ENCODE measurements at regions not wholly inside any gene's neighbourhood (a gene's known extent, or its start where the extent isn't known, plus 50 kb on each side); places are given as distances from the start of the nearest gene placed in this dataset.

DNA sequence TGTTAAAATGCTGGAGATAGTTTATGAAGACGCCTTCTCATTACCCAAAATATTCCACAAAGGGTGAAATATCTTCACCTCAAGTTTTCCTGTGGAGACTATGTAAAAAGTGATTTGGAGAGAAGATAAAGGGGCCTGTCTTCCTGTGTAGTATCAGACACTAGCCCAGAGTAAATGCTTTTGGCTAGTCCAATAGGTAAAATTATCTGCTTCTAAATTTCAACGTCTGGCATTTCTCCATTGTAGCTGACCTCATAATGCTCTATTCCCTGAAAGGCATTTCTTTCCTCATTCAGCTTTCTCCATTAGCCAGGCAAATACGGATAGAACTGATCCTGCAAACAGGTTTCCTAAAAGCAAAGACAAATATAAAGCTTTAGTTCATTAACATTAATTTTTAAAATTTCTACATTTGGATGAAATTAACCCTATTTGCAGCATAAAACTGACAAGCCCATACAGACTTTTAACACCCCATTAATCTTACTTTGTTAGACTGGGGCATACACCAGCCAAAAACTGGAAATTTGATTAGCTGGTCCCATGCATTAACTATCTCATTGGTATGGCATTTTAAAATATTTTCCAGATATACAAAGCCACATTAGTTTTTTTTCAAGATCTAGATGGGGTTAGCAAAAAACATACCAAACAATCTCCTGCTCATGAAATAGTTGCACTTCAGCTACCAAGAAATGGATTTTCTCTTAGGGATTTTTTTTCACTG, 548.8 kb downstream of the EFNA5 start:
- Histone ChIP-seq H3K79me2 (ENCODE audit: control insufficient read depth, insufficient read depth, low read length, unreplicated experiment) (no peaks in the 10 kb centered on the region), H3K36me3 (ENCODE audit: insufficient read depth, low read length) (no peaks in the 10 kb centered on the region), H3K27ac (ENCODE audit: low read depth, low read length) (no peak overlapping the region), H3K27me3 (ENCODE audit: insufficient read depth, low read length) (no peaks in the 10 kb centered on the region), H3K4me3 (ENCODE audit: low read depth, low read length) (no peak overlapping the region), H2AFZ (ENCODE audit: low read length, unreplicated experiment) (no peak overlapping the region), H3K4me1 (ENCODE audit: control insufficient read depth, insufficient read depth, low read length, unreplicated experiment) (no peaks in the 10 kb centered on the region)

DNA sequence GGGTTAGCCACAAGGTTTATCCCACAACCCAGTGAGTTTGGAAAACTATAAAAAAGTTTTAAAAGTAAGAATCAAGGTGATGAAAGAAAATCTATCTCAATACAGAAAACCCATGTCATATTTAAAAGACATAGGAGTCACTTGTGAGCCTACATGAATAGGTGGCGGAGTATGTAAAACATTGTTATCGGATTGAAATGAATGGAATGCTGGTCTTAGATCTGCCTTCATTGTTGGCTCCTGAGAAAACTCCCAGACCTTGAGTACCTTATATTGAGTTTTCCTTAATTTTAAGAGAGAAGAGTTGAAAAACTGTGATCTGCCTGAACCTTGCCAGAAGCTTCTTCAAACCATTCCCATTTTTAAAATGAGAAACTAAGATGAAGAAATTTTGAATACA, 551.1 kb downstream of the EFNA5 start:
- H2AFZ ChIP-seq (ENCODE audit: low read length, unreplicated experiment) = no peak overlapping the region
- H3K36me3 ChIP-seq (ENCODE audit: insufficient read depth, low read length) = no peaks in the 10 kb centered on the region
- H3K27me3 ChIP-seq (ENCODE audit: insufficient read depth, low read length) = no peaks in the 10 kb centered on the region
- no peaks in the 10 kb centered on the region for H3K79me2 ChIP-seq (ENCODE audit: control insufficient read depth, insufficient read depth, low read length, unreplicated experiment)
- H3K4me3 ChIP-seq (ENCODE audit: low read depth, low read length) = no peak overlapping the region
- H3K4me1 ChIP-seq (ENCODE audit: control insufficient read depth, insufficient read depth, low read length, unreplicated experiment) = no peaks in the 10 kb centered on the region
- H3K27ac ChIP-seq (ENCODE audit: low read depth, low read length) = no peak overlapping the region

DNA sequence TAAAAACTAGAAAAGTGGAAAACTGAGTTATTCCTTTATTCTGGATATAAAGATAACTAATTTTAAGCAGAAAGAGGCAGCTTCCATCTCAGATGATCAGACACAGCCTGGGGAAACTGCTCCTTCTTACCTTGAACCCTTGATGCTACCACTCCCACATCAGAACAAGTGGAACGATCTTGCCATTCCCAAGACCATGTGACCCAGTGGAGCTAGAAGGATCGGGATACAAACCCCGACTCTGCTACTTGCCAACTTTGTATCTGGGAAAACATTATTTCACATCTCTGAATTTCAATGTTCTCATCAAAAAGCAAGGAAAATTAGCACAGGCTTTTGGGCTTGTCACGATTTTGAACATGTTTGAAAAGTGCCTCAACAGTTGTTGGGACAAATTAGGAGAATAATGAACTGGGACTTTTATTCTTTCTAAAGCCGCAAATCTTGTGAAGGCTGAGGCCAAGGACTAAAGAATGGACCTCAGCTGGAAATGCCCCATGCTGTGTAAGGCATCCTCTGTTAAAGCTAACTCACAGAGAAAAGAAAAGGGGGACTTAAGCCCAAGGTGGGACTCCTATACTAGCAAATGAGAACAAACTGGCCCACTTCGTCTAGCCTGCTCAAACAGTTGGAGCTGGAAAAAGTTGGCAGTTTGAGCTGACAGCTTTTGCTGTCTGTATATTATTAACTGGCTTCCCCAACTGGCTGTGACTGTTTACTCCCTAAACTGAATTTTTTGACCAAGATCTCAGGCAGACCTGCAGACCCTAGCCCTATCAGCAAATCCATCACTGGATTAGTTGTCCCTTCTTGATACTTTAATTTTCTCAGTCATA, 552.3 kb downstream of the EFNA5 start:
- no peak overlapping the region for H2AFZ ChIP-seq (ENCODE audit: low read length, unreplicated experiment)
- H3K4me1 ChIP-seq (ENCODE audit: control insufficient read depth, insufficient read depth, low read length, unreplicated experiment) = no peaks in the 10 kb centered on the region
- no peaks in the 10 kb centered on the region for H3K79me2 ChIP-seq (ENCODE audit: control insufficient read depth, insufficient read depth, low read length, unreplicated experiment)
- H3K4me3 ChIP-seq (ENCODE audit: low read depth, low read length) = no peak overlapping the region
- no peaks in the 10 kb centered on the region for H3K27me3 ChIP-seq (ENCODE audit: insufficient read depth, low read length)
- H3K27ac ChIP-seq (ENCODE audit: low read depth, low read length) = no peak overlapping the region
- H3K36me3 ChIP-seq (ENCODE audit: insufficient read depth, low read length) = no peaks in the 10 kb centered on the region

DNA sequence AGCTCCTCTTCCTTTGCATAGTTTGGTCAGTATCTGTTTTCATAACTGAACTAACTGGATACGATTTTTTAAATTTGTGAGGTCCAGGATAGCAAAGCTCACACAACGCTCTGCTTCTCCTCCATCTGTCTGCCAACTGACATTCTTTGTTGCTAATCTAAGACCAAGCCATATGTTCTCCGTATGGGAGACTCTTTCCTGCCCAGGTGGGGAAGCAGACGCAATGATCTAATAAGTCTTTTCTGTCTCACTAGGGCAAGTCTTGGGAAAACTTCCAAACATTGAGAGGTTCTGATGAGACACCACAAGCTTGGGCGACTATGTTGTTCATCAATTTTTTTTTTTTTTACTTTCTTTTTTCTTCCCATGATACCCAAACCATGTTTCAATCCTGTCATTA, 558.5 kb downstream of the EFNA5 start:
- H3K36me3 ChIP-seq (ENCODE audit: insufficient read depth, low read length) = no peaks in the 10 kb centered on the region
- H2AFZ ChIP-seq (ENCODE audit: low read length, unreplicated experiment) = no peak overlapping the region
- H3K4me1 ChIP-seq (ENCODE audit: control insufficient read depth, insufficient read depth, low read length, unreplicated experiment) = no peaks in the 10 kb centered on the region
- no peak overlapping the region for H3K27ac ChIP-seq (ENCODE audit: low read depth, low read length)
- H3K79me2 ChIP-seq (ENCODE audit: control insufficient read depth, insufficient read depth, low read length, unreplicated experiment) = no peaks in the 10 kb centered on the region
- H3K4me3 ChIP-seq (ENCODE audit: low read depth, low read length) = no peak overlapping the region
- H3K27me3 ChIP-seq (ENCODE audit: insufficient read depth, low read length) = no peaks in the 10 kb centered on the region

DNA sequence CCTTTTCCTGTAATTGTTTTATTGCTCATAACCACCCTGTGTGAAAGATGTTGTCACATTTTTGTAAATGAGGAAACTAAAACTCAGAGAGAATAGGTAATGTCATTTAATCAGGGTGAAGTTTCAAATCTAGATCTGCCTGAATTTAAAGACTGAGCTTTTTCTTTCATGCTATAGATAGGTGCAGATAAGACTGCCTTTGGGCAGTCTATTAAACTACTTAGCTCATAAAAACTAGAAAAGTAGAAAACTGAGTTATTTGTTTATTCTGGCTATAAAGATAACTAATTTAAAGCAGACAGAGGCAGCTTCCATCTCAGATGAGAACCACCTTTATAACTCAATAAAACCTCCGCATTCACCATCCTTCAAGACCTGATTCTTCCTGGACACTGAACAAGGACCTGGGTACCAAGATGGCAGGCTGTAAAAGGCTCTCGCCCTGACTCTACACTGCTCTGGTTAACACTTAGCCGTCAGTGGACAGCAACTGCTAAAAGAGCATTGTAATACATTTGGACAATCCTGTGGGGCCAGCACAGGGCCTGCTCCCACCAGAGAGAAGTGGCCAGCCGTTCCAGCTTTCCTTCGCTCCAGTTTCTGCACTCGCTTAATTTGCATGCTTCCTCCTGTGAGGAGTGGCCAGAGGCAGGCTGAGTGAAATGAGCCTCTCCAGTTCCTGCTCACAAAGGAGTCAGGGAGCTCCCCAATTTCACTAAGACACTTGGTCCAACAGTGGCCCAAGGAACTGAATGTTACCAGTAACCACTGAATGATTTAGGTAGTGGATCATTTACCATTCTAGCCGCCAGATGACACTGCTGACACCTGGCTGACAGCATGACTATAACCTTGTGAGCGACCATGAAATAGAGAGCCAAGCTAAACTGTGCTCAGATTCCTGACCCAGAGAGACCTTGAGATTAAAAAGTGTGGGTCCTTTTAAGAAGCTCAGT, 566.4 kb downstream of the EFNA5 start:
- peak overlapping the region; percentile 8 for H2AFZ ChIP-seq (ENCODE audit: low read length, unreplicated experiment)

DNA sequence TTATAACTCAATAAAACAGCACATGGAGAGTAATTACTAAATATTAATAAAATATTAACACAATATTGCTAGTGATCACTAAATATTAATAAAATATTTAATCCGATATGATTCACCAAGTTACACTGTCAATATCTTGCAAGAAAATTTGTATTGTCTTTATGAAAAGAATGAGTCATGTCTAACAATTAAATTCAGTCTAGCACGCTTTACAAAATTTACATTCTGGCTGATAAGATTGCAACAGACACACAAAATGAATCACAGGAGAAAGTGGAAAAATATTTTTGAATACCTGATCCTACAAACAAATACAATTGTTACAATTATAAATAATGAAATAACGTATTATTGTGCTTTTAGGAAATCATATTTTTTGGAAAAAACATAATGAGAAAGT, 567.2 kb downstream of the EFNA5 start:
- no peak overlapping the region for H2AFZ ChIP-seq (ENCODE audit: low read length, unreplicated experiment)

More for the DNA sequence above, 566.4 kb downstream of the EFNA5 start:
- Histone ChIP-seq H3K27ac (ENCODE audit: low read depth, low read length) (no peak overlapping the region), H3K27me3 (ENCODE audit: insufficient read depth, low read length) (no peaks in the 10 kb centered on the region), H3K4me3 (ENCODE audit: low read depth, low read length) (no peak overlapping the region), H3K36me3 (ENCODE audit: insufficient read depth, low read length) (no peaks in the 10 kb centered on the region), H3K4me1 (ENCODE audit: control insufficient read depth, insufficient read depth, low read length, unreplicated experiment) (no peaks in the 10 kb centered on the region), H3K79me2 (ENCODE audit: control insufficient read depth, insufficient read depth, low read length, unreplicated experiment) (no peaks in the 10 kb centered on the region)

DNA sequence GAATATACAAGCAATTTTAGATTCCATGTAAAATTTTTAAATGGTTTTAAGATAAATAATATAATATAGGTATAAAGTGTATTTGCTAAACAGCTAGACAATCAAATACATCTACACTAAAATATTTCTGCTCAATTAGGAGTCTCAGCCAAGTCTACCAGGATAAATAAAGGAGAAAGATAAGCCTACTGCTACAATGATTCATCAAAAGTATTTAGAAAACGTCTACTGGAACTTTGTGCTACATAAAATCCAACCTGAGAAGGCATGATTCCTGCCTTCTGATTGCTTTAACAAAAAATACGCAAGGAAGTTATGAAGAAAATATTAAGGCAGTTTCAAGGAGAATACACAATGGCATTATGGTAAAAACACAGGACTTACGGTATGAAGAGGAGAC, 570.6 kb downstream of the EFNA5 start:
- H3K79me2 ChIP-seq (ENCODE audit: control insufficient read depth, insufficient read depth, low read length, unreplicated experiment) = no peaks in the 10 kb centered on the region
- H2AFZ ChIP-seq (ENCODE audit: low read length, unreplicated experiment) = no peak overlapping the region
- H3K27me3 ChIP-seq (ENCODE audit: insufficient read depth, low read length) = no peaks in the 10 kb centered on the region
- H3K4me3 ChIP-seq (ENCODE audit: low read depth, low read length) = no peak overlapping the region
- H3K4me1 ChIP-seq (ENCODE audit: control insufficient read depth, insufficient read depth, low read length, unreplicated experiment) = no peaks in the 10 kb centered on the region
- H3K36me3 ChIP-seq (ENCODE audit: insufficient read depth, low read length) = no peaks in the 10 kb centered on the region
- H3K27ac ChIP-seq (ENCODE audit: low read depth, low read length) = no peak overlapping the region

More for the DNA sequence above, 567.2 kb downstream of the EFNA5 start:
- no peaks in the 10 kb centered on the region for H3K4me1 ChIP-seq (ENCODE audit: control insufficient read depth, insufficient read depth, low read length, unreplicated experiment)
- H3K36me3 ChIP-seq (ENCODE audit: insufficient read depth, low read length) = no peaks in the 10 kb centered on the region
- H3K27me3 ChIP-seq (ENCODE audit: insufficient read depth, low read length) = no peaks in the 10 kb centered on the region
- no peaks in the 10 kb centered on the region for H3K79me2 ChIP-seq (ENCODE audit: control insufficient read depth, insufficient read depth, low read length, unreplicated experiment)
- H3K4me3 ChIP-seq (ENCODE audit: low read depth, low read length) = no peak overlapping the region
- no peak overlapping the region for H3K27ac ChIP-seq (ENCODE audit: low read depth, low read length)

DNA sequence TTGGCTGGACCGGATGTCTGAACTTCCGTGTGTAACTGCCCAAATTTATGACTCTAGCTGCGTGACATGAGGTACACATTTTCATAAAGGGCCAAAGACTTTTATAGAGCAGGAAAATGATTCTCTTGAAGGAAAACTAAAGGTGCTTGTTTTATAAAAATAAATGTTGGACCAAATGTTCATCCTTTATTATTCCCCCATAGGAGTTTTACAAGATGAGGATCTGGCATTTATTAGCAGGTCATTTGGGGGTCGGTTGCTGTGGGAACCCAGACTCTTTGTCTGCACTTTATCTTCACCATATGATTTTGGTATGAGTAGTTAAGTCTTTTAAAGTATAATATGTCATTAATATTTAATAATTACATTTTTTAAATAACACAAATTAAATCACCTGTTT, 571.2 kb downstream of the EFNA5 start:
- Histone ChIP-seq H2AFZ (ENCODE audit: low read length, unreplicated experiment) (peak overlapping the region; percentile 9), H3K4me3 (ENCODE audit: low read depth, low read length) (no peak overlapping the region), H3K27me3 (ENCODE audit: insufficient read depth, low read length) (no peaks in the 10 kb centered on the region), H3K27ac (ENCODE audit: low read depth, low read length) (no peak overlapping the region), H3K36me3 (ENCODE audit: insufficient read depth, low read length) (no peaks in the 10 kb centered on the region), H3K79me2 (ENCODE audit: control insufficient read depth, insufficient read depth, low read length, unreplicated experiment) (no peaks in the 10 kb centered on the region), H3K4me1 (ENCODE audit: control insufficient read depth, insufficient read depth, low read length, unreplicated experiment) (no peaks in the 10 kb centered on the region)

DNA sequence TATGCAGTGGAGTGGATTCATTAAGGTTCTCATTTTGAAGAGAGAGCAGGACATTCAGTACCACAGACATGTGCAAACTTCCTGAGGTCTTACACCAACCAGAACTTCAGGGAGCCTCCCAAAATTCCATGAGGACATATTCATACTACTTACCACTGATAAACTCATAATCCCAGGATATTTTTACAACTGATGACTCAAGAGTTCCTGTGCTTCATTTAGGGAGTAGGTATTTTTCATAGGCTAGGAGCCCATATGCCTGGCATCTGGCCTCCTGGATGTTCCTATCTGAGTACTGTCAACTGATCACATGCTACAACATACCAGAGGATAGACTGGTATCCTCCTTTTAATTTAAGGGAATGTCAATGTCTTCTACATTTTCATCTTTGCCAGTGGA, 578.0 kb downstream of the EFNA5 start:
- Histone ChIP-seq H3K79me2 (ENCODE audit: control insufficient read depth, insufficient read depth, low read length, unreplicated experiment) (no peaks in the 10 kb centered on the region), H3K27me3 (ENCODE audit: insufficient read depth, low read length) (no peaks in the 10 kb centered on the region), H2AFZ (ENCODE audit: low read length, unreplicated experiment) (no peak overlapping the region), H3K4me1 (ENCODE audit: control insufficient read depth, insufficient read depth, low read length, unreplicated experiment) (peaks cover 5% of the 10 kb centered on the region), H3K27ac (ENCODE audit: low read depth, low read length) (no peak overlapping the region), H3K4me3 (ENCODE audit: low read depth, low read length) (no peak overlapping the region), H3K36me3 (ENCODE audit: insufficient read depth, low read length) (0 out of 2 replicates have a peak, but pooled peaks cover 6% of the 10 kb centered on the region)

DNA sequence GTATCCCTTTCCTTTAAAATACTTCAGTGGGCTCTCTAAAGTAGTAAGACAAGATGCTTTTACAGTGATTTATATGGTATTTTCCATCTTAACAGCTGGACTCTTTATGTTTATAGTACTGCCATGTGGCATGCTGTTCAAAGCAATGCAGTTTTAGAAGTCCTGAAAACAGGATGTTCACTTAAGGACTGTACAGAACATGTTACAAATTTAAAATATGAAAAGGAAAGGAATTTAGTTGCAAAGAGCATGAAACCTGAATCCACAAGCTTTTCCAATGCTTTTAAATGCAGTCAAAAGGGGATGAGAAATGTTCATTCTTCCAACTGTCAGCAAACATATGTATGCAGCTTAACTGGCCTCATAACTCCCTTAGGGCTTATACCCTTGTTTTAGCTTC, 580.2 kb downstream of the EFNA5 start:
- Histone ChIP-seq H3K27me3 (ENCODE audit: insufficient read depth, low read length) (no peaks in the 10 kb centered on the region), H3K4me3 (ENCODE audit: low read depth, low read length) (no peak overlapping the region), H3K36me3 (ENCODE audit: insufficient read depth, low read length) (0 out of 2 replicates have a peak, but pooled peaks cover 6% of the 10 kb centered on the region), H2AFZ (ENCODE audit: low read length, unreplicated experiment) (peak overlapping the region; percentile 41), H3K27ac (ENCODE audit: low read depth, low read length) (no peak overlapping the region), H3K4me1 (ENCODE audit: control insufficient read depth, insufficient read depth, low read length, unreplicated experiment) (peaks cover 5% of the 10 kb centered on the region), H3K79me2 (ENCODE audit: control insufficient read depth, insufficient read depth, low read length, unreplicated experiment) (no peaks in the 10 kb centered on the region)

Data from ACC112 (cell line).